NCI-H187 treated with DMSO at 0.1 percent for 48 hours (cell line): ENCODE measurements at regions not wholly inside any gene's neighbourhood (a gene's known extent, or its start where the extent isn't known, plus 50 kb on each side); places are given as distances from the start of the nearest gene placed in this dataset.

Experiments used
- DNase-seq: peaks from one replicate; lab custom pipeline; 2025; lab: John Stamatoyannopoulos, UW

DNA sequence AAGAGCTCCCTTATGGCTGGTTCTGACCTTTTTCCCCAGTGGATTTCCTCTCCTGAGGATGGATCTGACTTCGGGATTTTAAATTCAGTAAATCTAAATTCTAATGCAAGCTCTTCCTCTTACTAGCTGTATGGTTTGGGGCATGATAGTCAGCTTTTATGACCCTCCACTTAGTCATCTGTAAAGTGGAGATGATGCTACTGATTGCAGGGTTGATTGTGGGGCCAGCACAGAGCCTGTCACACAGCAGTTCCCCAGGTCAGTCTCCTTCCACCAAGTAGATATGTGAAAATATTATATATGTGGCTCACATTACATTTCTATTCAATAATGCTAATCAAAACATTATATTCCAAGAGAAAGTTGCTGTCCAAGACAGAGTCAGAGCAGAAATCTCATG is 141.3 kb upstream of the UBE2E1 start:
- DNase-seq, result no peak

DNA sequence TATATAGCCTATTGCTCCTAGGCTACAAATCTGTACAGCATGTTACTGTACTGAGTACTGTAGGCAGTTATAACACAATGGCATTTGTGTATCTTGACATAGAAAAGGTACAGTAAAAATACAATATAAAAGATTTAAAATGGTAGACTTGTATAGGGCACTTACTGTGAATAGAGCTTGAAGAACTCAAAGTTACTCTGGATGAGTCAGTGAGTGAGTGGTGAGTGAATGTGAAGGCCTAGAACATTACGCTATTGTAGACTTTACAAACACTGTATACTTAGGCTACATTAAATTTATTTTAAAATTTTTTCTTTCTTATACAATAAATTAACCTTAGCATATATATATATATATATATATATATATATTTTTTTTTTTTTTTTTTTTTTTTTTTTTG is 140.0 kb upstream of the UBE2E1 start:
- no peak for DNase-seq

DNA sequence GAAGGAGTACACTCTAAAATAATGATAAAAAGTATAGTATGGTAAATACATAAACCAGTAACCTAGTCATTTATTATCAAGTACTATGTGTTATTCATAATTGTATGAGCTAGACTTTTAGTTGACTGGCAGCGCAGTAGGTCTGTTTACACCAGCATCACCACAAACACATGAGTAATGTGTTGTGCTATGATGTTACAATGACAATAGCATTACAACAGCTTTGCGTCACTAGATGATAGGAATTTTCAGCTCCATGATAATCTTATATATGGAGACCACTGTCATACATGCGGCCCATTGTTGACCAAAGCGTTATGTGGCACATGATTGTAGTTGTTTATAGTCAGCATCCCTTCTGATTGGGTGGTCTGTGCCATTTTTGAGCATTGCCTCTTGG is 138.9 kb upstream of the UBE2E1 start:
- no peak for DNase-seq

DNA sequence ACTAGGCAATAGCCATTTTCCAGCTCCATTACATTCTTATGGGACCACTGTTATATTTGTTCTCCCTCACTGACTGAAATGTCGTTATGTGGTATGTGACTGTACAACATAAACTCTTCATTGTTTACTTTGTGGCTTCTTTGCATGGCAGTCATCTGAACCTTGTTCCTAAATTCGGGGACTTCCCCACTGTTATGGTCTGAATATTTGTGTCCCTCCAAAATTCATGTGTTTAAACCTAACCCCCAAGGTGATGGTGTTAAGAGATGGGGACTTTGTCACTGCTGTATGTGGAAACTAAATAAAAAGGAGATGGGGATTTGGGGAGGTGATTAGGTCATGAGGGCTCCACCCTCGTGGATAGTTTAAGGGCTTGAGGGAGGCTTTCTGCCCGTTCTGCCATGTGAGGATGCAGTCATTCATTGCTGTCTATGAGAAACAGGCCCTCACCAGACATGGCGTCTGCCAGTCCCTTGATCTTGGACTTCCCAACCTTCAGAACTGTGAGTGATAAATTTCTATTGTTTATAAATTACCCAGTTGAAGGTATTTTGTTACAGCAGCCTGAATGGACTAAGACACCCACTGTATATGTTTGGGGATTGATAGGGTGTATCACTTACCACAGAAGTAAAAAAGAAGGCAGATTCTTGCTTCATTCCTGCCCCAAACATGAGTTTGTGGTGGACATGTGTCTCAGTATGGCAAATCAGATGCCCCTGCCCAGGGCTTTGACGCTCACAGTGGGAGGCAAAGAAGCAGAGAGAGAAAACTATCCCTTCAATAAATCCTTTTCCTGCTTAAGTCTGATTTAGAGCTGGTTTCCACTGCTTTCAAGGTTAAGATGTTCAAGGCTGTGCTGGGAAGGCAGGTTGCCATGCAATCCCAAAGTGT is 138.0 kb upstream of the UBE2E1 start:
- no peak for DNase-seq

GRCh38 chr3:23668430-23668904 is 137.3 kb upstream of the UBE2E1 start:
- DNase-seq, result no peak

GRCh38 chr3:23669541-23670255 is 136.1 kb upstream of the UBE2E1 start:
- no peak for DNase-seq

DNA sequence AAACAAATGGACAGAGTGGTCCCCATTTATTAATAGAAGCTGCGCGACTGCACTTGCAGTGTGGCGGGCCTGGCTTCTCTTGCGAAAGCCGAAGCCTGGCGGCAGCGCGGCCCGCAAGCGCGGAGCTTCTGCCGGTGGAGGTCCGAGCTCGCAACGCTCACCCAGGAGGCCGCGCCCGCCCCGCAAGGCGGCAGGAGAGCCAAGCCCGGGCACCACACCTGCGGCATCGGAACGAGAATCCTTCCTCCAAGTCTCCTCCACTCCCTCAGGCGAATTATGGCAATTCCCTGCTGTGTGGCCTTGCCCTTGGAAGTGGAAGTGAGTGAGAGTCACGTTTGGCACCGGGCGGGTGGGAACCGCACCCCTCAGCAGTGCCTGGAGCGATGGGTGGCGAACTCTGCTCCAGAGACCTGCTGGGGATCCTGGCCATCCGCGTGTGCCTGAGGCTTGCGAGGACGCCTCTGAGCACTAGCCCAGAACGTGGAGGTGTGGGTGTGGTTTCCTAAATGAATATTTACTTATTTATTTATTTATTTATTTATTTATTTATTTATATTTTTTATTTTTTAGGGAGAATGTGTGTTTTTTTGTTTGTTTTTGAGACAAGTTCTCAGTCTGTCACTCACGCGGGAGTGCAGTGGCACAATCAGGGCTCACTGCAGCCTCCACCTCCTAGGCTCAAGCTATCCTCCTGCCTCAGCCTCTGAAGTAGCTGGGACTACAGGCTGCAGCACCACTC is 133.7 kb upstream of the UBE2E1 start:
- no peak for DNase-seq

- DNase-seq, result no peak
Measured at GRCh38 chr3:23672628-23673027, 133.1 kb upstream of the UBE2E1 start.

DNA sequence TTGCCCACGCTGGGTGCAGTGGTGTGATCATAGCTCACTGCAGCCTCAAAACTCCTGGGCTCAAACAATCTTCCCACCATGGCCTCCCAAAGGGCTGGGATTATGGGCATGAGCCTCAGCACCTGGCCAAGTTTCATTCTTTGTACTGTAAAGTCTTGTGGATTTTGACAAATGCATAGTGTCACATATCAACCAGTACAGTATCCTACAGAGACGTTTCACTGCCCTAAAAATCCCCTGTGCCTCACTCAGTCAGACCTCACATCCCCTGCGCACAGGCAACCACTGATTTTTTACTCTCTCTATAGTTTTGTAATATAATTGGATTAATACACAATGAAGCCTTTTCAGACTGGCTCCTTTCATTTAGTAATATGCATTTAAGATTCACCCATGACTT is 130.7 kb upstream of the UBE2E1 start:
- no peak for DNase-seq

DNA sequence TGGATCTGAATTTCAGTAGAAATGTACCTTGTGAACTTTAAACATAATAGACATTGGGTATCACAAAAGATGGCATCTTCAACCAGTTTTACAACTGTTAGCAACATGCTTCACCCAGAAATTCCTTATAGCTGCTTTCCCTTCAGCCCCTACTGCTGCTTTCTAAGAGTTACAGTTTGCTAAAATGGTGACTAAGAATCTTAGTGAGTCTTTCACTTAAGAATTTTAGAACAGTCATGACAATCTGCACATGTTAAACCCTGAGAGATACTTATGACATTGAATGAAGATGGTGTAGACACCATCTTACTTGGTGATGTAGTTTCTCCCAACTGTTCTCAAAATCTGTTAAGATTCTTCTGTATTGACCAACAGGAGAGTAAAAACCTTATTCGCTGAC is 129.7 kb upstream of the UBE2E1 start:
- no peak for DNase-seq

- no peak for DNase-seq
Measured at GRCh38 chr3:23682646-23683045, 123.1 kb upstream of the UBE2E1 start.

DNA sequence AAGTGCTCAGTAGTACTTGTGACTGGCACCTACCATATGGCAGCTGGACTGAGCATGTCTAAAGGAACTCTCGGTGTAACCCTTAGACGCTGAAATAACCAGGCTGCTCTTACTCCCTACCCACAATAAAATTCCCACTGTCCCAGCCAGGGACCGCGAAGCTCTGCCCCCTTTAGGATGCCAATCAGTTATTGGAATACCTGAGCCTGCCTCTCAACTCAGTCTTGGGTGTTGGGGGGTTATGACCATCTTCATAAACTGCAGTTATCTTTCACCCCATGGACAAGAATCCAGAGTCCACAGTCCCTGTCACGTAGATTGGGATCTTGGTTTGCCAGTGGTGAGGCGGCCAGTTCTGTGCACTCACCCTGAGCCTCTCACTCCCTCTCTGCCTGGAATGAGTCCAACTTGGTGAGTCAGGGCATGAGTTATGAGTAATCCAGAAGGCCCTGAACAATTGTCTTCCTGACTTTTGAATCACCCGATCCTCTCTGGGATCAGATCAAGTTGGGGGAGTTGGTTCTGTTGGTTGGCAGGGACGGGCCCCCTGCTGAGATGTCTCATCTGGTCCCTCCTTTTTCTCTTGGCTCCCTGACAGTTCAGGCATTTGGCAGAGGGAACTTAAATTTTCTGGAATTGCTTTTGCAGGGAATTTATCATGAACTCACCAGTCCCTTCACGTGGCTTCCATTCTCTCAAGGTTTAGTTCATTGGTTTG is 120.1 kb upstream of the UBE2E1 start:
- DNase-seq, result no peak

DNA sequence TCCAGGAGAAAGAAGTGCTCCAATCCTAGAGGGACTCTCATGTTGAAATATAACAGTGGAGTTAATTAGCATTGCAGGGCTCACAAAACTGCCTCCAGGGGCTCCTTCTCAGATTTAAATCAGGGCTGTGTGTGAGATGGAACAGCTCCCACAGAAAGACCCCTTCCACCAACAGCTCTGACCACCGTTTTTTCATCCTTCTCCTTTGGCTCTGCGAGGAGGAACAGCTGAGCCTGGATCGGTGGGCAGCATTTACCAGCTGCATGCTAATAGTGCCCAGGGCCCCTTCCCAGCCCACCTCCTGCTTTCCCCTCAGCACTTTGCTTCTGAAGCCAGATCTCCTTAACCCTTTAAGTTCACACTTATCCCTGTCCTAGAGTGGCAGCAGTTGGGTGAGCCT is 119.2 kb upstream of the UBE2E1 start:
- DNase-seq, result no peak

DNA sequence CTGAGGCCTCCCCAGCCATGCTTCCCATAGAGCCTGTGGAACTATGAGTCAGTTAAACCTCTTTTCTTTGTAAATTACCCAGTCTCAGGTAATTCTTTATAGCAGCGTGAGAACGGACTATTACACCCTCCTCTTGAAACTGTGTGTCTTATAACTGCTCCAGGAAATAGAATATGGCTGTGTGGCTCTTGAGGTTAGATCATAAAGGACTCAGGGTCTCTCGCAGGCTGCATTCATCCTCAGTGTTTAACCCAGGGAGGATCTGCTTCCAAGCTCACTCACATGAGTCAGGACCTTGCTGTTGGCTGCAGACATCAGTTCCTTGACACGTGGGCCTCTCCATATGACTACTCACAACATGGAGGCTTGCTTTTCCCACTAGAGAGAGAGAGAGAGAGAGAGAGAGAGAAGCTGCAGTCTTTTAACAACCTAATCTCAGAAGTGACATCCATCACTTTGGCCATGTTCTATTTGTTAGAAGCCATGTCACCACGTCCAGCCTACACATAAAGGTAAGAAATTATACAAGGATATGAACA is 114.3 kb upstream of the UBE2E1 start:
- no peak for DNase-seq

GRCh38 chr3:23696842-23697241 is 108.9 kb upstream of the UBE2E1 start:
- no peak for DNase-seq

- peak; percentile 17 for DNase-seq
Measured at GRCh38 chr3:23697416-23697815, 108.3 kb upstream of the UBE2E1 start.

DNA sequence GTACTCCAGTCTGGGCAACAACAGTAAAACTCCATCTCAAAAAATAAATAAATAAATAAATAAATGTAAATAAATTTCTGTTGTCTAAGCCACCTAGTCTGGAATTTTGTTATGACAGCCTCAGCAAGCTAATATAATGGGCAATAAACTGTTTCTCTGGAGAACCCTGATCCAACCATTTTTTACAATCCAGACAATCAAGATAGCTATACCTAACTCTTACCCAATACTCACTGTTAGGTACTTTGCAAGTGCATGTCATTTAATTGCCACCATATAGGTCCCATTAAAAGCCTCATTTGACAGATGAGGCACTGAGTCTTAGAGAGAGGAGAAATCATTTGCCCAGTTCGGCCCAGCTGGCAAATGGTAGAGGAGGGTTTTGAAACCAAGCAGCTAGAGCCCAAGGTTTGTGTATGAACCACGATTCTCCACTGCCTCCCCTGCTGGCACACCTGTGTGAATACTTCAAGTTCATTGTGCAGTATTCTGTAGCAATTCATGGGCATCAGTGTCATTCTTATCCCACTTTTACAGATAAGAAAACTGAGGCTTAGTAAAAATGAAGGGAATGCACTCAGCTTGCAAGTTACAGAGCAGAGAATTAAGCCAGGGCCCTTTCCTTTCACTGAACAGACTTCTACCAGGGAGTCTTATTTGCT is 107.0 kb upstream of the UBE2E1 start:
- no peak for DNase-seq

DNA sequence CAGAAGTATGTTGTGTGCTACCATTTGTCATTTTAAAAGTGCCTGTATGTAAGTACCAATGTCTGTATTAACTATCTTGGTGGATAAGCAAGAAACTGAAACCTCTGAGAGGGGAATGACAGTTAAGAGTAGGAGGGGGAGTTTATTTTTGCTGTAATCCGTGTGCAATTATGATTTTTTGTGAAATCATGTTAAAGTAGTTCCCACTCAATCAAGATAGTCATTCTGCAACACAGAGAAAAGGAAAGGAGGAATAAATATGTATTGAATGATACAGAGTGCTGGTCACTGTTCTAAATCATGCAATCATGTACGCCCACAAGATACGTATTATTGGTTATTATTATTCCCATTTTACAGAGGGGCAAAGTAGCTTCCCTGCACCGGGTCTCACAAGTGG is 105.1 kb upstream of the UBE2E1 start:
- no peak for DNase-seq

DNA sequence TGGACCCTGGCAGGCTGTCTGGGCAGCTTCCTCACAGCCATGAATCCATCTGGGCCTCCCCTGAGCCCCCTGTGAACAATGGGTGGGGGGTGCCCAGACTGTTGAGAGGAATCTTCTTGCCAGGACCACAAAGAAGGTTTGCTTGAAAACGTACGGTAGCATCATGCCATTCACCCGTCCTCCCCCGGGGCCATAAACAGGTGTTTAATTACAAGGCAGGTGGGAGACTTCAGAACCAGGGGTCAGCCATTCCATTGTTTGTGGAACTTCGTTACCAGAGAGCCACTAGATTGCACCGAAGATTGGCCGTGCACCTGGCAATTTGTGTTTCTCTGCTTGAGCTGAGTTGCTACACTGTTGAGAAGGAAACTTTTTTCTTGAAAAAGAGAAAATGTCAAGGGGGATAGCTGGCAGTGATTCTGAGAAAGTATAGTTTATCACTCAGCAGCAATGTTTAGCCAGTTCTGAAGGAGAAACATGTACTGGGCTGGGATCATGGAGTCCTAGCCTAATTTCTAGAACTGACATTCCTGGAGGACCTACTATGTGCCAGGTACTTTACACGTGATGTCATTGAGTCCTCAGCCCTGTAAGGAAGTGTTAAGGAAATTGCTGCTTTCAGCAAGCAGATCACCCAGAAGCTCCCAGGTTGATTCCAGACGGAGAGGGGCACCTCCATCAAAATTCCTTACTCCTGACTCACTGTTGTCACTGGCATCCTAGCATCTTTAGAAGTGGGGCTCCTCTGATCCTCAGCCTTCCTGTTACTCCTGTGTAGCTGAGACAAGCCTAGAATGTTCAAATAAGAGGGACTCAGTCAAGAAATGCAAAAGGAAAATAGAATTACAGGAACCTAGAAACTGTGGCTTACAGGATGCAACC is 103.8 kb upstream of the UBE2E1 start:
- DNase-seq, result no peak

GRCh38 chr3:23704298-23704697 is 101.5 kb upstream of the UBE2E1 start:
- no peak for DNase-seq
